SK-N-SH treated with all-trans-retinoic acid at 6 μM for 48 hours (cell line): ENCODE measurements at regions not wholly inside any gene's neighbourhood (a gene's known extent, or its start where the extent isn't known, plus 50 kb on each side); places are given as distances from the start of the nearest gene placed in this dataset.

ENCODE experiments used
- RARB ChIP-seq: fragments of 250-450 bp; sonication (Bioruptor Pico); IDR thresholded peaks from 2 replicates; pipeline ENCODE4 v1.8.0; 2021; ENCODE audit warnings: mild to moderate bottlenecking, moderate library complexity
- SNAI2 ChIP-seq: fragments of 250-450 bp; sonication (Bioruptor Pico); IDR thresholded peaks from 2 replicates; pipeline ENCODE4 v1.5.0; 2020; ENCODE audit warnings: mild to moderate bottlenecking, moderate library complexity
- TF ChIP-seq, protein P1 (sequence below): fragments of 250-450 bp; sonication (Bioruptor Pico); IDR thresholded peaks from 2 replicates; pipeline ENCODE4 v1.8.0; 2020; ENCODE audit warnings: mild to moderate bottlenecking, moderate library complexity, borderline replicate concordance

DNA sequence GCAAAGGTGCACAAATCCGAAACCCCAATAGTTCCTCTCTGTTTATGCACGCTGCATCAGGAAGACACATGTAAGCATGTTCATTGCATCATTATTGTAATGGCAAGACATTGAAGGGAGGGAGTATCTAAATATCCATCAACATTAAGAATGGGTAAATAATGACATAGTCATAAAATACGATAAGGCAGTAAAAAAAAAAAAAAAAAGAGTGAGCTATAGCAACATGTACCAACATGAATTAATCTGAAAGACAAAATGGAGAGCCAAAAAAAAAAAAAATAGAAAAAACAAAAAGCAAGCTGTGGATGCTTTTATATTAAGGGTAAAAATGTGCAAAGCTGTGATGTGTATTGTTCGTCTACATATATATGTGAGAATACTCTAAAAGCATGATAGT, 70.2 kb upstream of the ABLIM1 start:
- TF ChIP-seq SNAI2 (no peak), RARB (CRISPR knock-in tag) (no peak)
- TF ChIP-seq, protein P1, sequence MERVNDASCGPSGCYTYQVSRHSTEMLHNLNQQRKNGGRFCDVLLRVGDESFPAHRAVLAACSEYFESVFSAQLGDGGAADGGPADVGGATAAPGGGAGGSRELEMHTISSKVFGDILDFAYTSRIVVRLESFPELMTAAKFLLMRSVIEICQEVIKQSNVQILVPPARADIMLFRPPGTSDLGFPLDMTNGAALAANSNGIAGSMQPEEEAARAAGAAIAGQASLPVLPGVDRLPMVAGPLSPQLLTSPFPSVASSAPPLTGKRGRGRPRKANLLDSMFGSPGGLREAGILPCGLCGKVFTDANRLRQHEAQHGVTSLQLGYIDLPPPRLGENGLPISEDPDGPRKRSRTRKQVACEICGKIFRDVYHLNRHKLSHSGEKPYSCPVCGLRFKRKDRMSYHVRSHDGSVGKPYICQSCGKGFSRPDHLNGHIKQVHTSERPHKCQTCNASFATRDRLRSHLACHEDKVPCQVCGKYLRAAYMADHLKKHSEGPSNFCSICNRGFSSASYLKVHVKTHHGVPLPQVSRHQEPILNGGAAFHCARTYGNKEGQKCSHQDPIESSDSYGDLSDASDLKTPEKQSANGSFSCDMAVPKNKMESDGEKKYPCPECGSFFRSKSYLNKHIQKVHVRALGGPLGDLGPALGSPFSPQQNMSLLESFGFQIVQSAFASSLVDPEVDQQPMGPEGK (CRISPR knock-in tag): no peak
